IMR-90 (cell line): ENCODE measurements at regions not wholly inside any gene's neighbourhood (a gene's known extent, or its start where the extent isn't known, plus 50 kb on each side); places are given as distances from the start of the nearest gene placed in this dataset.

ENCODE experiments used
- BHLHE40 ChIP-seq: fragments of 150-350 bp; IDR thresholded peaks from 2 replicates; pipeline ENCODE4 v1.6.1; 2016; ENCODE audit warnings: mild to moderate bottlenecking, low read depth, low read length
- CHD1 ChIP-seq: IDR thresholded peaks from 2 replicates; pipeline ENCODE4 v1.6.1; 2012; ENCODE audit warnings: low read depth, low read length, improper control_type of control experiment
- CTCF ChIP-seq: conservative IDR thresholded peaks from 2 replicates; pipeline ENCODE4 v1.5.1; 2012; ENCODE audit warnings: mild to moderate bottlenecking, low read depth, low read length, improper control_type of control experiment
- MXI1 ChIP-seq: IDR thresholded peaks from 2 replicates; pipeline ENCODE4 v1.6.1; 2012; ENCODE audit warnings: low read depth, mild to moderate bottlenecking, low read length, moderate library complexity, borderline replicate concordance
- POLR2A ChIP-seq: IDR thresholded peaks from 2 replicates; pipeline ENCODE4 v1.6.1; 2012; ENCODE audit warnings: mild to moderate bottlenecking, low read depth, low read length
- USF2 ChIP-seq: fragments of 150-350 bp; IDR thresholded peaks from 2 replicates; pipeline ENCODE4 v1.6.1; 2017; ENCODE audit warnings: mild to moderate bottlenecking, antibody characterized with exemption, low read length, low read depth

- TF ChIP-seq MXI1 (no peak), CTCF (no peak), POLR2A (no peak), USF2 (no peak), CHD1 (no peak), BHLHE40 (no peak)
Measured at GRCh38 chr12:73384592-73384991, 1112.4 kb downstream of the TRHDE start.
